IPS DF 6.9 (cell line): ENCODE measurements at regions not wholly inside any gene's neighbourhood (a gene's known extent, or its start where the extent isn't known, plus 50 kb on each side); places are given as distances from the start of the nearest gene placed in this dataset.

Experiments used
- DNase-seq: peaks from one replicate; pipeline ENCODE4 v3.0.0-alpha.2; 2013; ENCODE audit warnings: low read depth, low spot score
- H3K27ac ChIP-seq: one replicate; pipeline ENCODE4 v1.5.1; 2013; ENCODE audit warnings: low read length, control low read depth
- H3K27me3 ChIP-seq: 2 replicates; pipeline ENCODE4 v1.6.1; 2013; ENCODE audit warnings: mild to moderate bottlenecking, low read length; ENCODE audit not compliant: control insufficient read depth, insufficient read depth
- H3K36me3 ChIP-seq: 2 replicates; pipeline ENCODE4 v1.6.1; 2013; ENCODE audit warnings: low read length; ENCODE audit not compliant: control insufficient read depth, insufficient read depth
- H3K4me1 ChIP-seq: 2 replicates; pipeline ENCODE4 v1.6.1; 2013; ENCODE audit warnings: low read length; ENCODE audit not compliant: control insufficient read depth, insufficient read depth
- H3K4me3 ChIP-seq: 2 replicates; pipeline ENCODE4 v1.5.1; 2013; ENCODE audit warnings: mild to moderate bottlenecking, low read length
- H3K9me3 ChIP-seq: 2 replicates; pipeline ENCODE4 v1.6.1; 2013; ENCODE audit warnings: low read length, inconsistent platforms; ENCODE audit not compliant: control insufficient read depth, insufficient read depth
- WGBS: extraction: QIAGEN DNeasy Blood & Tissue Kit; methylation state at CpG from one replicate; pipeline ENCODE4 v1.1.7; 2013; ENCODE audit warnings: mixed read lengths, missing lambda C conversion rate; ENCODE audit not compliant: insufficient read length, insufficient coverage; 5-methylcytosine and 5-hydroxymethylcytosine counted together

DNA sequence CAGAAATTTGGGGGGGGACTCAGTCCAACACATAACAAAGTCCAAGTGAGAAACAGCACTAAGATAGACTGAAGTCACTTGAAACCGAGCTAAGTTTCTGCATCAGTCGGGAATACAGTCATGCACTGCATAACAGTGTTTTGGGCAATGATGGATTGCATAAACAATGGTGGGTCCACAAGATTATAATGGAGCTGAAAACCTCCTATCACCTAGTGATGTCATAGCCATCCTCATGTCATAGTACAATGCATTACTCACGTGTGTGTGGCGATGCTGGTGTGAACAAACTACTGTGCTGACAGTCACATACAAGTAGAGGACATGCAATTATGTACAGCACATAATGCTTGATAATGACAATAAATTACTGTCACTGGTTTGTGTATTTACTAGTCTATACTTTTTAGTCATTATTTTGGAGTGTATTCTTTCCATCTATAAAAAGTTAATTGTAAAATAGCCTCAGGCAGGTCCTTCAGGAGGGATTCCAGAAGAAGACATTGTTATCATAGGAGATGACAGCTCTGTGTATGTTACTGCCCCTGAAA, 154.5 kb upstream of the ECI2 start:
- no peak overlapping the region for H3K4me3 ChIP-seq
- no peak overlapping the region for H3K27ac ChIP-seq
- no peaks in the 10 kb centered on the region for H3K9me3 ChIP-seq
- WGBS: no CpG with 5 or more reads among the region's 4 CpGs
- H3K36me3 ChIP-seq: no peaks in the 10 kb centered on the region
- no peaks in the 10 kb centered on the region for H3K27me3 ChIP-seq
- peaks cover 5% of the 10 kb centered on the region; the same call in 1 of the 2 replicates for H3K4me1 ChIP-seq
- no peak for DNase-seq

DNA sequence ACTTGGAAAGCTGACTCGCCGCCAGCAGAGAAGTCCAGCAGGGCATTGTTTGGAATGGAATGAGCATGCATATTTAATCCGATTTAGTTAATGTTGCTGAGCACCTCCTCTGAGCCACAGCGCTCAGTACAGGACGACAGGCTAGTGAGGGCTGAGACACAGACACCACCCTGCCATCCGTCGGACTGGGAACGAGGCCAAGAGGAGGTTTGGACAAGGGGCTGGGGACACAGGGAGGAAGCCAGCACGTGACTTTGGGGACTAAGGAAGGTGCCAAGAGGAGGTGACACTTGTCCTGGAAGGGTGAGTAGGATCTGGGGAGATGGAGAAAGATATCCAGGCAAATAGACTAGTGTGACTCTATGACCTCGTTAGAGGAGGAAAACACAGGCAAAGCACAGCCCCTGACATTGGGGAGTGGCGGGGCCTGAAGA, 152.5 kb upstream of the ECI2 start:
- no peak for DNase-seq
- no peak overlapping the region for H3K4me3 ChIP-seq
- peaks cover 5% of the 10 kb centered on the region; the same call in 1 of the 2 replicates for H3K4me1 ChIP-seq
- H3K27me3 ChIP-seq: no peaks in the 10 kb centered on the region
- no peaks in the 10 kb centered on the region for H3K36me3 ChIP-seq
- H3K9me3 ChIP-seq: no peaks in the 10 kb centered on the region
- no peak overlapping the region for H3K27ac ChIP-seq
- no CpG with 5 or more reads among the region's 11 CpGs for WGBS

DNA sequence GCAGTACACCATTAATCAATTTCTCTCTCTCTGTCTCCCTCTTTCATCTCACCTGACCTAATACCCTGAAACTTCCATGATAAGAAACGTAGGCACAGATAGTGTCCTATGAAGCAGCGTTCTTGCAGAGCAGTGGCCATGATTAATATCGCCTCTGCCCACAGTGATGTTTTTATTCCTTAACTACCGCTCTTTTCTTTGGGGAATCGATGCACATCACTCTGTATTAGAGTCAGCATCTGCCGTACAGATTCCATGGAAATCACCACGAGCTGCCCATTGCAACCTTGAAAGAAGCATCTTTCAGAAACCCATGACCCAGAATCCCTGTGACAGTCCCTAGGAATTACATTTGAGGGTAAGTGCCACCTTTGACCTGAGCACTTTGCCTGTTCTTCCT, 152.0 kb upstream of the ECI2 start:
- WGBS: no CpG with 5 or more reads among the region's 7 CpGs
- peaks cover 5% of the 10 kb centered on the region; the same call in 1 of the 2 replicates for H3K4me1 ChIP-seq
- H3K27ac ChIP-seq: no peak overlapping the region
- no peak for DNase-seq
- no peak overlapping the region for H3K4me3 ChIP-seq
- no peaks in the 10 kb centered on the region for H3K9me3 ChIP-seq
- no peaks in the 10 kb centered on the region; the same call in 1 of the 2 replicates for H3K27me3 ChIP-seq
- H3K36me3 ChIP-seq: no peaks in the 10 kb centered on the region

DNA sequence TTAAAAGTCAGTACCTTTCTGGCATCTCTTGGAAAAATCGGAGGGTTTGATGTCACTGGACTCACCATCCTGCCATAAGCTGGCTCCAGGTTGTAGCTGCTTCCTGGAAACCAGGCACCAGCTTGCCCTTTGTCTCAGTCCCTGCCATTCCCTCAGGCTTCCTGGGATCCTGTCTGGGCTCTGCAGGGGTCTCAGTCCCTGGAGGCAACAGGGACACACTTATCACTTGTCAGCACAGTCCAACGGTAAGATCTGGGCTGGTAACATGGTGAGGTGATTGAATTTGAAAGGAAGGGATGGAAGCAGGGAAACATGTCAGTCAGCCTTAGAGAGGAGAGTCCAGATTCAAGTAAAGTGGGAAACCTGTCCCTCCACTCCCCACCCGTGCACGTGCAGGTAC, 147.6 kb upstream of the ECI2 start:
- H3K4me3 ChIP-seq: no peak overlapping the region
- H3K9me3 ChIP-seq: no peaks in the 10 kb centered on the region
- WGBS: no CpG with 5 or more reads among the region's 4 CpGs
- H3K27me3 ChIP-seq: peaks cover 6% of the 10 kb centered on the region; the same call in 1 of the 2 replicates
- H3K27ac ChIP-seq: no peak overlapping the region
- 0 out of 2 replicates have a peak, but pooled peaks cover 3% of the 10 kb centered on the region for H3K4me1 ChIP-seq
- no peaks in the 10 kb centered on the region for H3K36me3 ChIP-seq
- no peak for DNase-seq

DNA sequence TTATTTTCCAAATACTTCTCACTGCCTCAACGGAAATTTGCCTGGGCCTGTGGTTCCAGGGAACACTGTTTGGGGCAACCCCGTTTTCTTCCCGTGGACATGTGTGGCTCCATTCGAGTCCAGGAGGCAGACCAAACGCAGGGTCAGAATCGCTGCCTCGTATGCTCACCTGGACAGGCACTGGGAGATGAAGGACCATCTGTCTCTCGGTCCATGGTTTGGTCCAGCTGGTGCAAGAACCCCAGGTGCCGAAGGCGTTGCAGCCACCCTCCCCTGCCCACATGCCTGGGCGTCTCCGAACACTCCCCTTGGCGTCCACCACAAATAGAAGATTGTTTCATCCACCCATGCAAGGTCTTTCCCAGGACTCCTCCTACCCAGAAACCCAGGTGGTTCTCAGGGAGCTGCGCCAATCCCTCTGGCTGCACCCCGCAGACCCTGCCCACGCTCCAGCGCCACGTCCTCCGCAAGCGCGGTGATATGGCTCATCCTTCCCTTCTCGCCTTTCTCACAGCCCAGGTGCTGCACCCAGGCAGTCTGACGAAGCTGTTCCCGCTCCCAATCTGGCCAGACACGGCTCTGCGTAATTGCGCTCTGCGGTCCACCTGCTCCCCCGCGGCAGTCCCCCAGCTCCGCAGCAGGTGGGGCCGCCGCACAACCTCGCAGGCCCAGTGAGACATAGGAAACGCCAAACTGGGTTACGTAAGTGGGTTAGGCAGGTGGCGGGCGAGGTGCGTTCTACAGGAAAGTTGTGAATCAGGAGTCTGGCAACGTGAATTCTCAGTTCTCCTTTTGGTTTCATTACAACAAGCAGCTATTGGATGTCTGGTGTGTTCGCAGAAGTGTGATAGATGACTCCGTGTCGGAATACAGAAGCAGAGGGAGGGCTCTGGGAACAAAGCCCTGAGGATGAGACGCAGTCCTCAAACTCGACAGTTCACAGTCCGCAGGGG, 146.2 kb upstream of the ECI2 start:
- Histone ChIP-seq H3K27ac (no peak overlapping the region), H3K27me3 (peaks cover 6% of the 10 kb centered on the region; the same call in 1 of the 2 replicates), H3K36me3 (no peaks in the 10 kb centered on the region), H3K4me3 (peak overlapping the region; percentile 27; the same call in 1 of the 2 replicates), H3K4me1 (no peaks in the 10 kb centered on the region), H3K9me3 (no peaks in the 10 kb centered on the region)
- peak; percentile 18 for DNase-seq
- WGBS: no CpG with 5 or more reads among the region's 46 CpGs

DNA sequence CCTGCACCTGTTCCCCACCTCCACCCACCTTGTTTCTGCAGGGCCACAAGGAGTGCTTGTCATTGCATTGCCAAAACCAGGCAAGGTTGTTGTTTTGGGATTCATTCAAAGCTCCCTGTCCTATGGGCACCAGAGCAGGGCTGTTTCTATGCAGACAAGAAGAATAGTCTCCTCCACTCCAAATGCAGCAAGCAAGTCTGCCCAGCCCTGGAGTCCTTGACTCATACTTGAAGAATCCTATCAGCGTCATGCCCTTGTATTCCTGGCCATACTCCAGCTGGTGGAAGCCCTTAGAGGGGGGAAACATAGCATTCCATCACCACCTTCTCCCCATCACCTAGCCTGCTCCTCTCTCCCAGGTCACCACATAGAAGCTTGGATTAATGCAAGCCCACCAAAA, 145.3 kb upstream of the ECI2 start:
- H3K36me3 ChIP-seq: no peaks in the 10 kb centered on the region
- no peak for DNase-seq
- H3K27ac ChIP-seq: no peak overlapping the region
- no peaks in the 10 kb centered on the region for H3K9me3 ChIP-seq
- no peaks in the 10 kb centered on the region for H3K4me1 ChIP-seq
- peaks cover 6% of the 10 kb centered on the region; the same call in 1 of the 2 replicates for H3K27me3 ChIP-seq
- no CpG with 5 or more reads among the region's 1 CpG for WGBS
- H3K4me3 ChIP-seq: no peak overlapping the region

DNA sequence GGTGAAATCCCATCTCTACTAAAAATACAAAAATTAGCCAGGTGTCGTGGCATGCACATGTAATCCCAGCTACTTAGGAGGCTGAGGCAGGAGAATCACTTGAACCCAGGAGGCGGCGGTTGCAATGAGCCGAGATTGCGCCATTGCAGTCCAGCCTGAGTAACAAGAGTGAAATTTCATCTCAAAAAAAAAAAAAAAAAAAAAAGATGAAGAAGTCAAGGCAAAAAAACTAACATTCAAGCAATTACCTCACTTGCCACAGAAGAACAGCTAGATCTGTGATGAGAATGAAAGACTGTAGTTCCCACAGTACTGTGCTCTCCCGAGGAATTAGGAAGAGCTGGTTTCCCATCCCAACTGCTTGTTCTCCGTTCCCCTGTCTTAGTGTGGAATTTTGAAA, 144.7 kb upstream of the ECI2 start:
- H3K36me3 ChIP-seq: no peaks in the 10 kb centered on the region
- H3K27ac ChIP-seq: no peak overlapping the region
- H3K27me3 ChIP-seq: peaks cover 6% of the 10 kb centered on the region; the same call in 1 of the 2 replicates
- no peaks in the 10 kb centered on the region for H3K9me3 ChIP-seq
- no peak for DNase-seq
- no CpG with 5 or more reads among the region's 7 CpGs for whole genome bisulfite sequencing
- no peaks in the 10 kb centered on the region for H3K4me1 ChIP-seq
- H3K4me3 ChIP-seq: no peak overlapping the region

DNA sequence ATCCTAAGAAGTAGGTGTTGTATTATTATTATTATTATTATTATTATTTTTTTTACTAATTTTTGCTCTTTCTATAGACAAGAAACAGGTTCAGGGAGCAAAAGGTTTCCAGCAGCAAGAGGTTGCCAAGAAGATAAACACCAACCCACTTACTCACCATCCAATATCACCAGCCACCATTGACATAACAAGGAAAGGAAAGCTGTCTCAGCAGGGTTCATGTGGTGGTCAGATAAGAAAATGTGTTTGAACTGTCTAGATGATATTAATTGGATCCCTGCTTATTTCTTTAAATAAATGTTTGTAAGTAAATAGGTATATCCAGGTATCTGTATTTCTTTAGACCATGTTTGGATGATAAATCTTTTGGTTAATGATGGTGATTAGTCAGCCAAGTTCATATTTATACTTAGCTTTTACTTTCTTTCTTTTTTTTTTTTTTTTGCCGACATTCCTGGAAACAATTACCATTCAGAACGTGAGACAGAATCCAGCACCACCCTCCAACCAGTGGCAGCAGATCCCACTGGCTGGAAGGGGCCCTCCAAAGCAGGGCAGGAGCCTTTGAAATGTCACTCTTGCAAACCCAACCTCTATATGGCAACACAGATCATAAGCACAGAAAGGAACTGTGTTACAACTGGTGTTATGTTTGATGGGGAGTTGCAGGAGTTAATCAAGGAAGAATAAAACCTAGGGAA, 139.2 kb upstream of the ECI2 start:
- WGBS: no CpG with 5 or more reads among the region's 2 CpGs
- H3K36me3 ChIP-seq: no peaks in the 10 kb centered on the region
- H3K9me3 ChIP-seq: no peaks in the 10 kb centered on the region
- H3K27me3 ChIP-seq: no peaks in the 10 kb centered on the region
- no peak overlapping the region for H3K4me3 ChIP-seq
- DNase-seq: no peak
- no peaks in the 10 kb centered on the region for H3K4me1 ChIP-seq
- no peak overlapping the region for H3K27ac ChIP-seq

DNA sequence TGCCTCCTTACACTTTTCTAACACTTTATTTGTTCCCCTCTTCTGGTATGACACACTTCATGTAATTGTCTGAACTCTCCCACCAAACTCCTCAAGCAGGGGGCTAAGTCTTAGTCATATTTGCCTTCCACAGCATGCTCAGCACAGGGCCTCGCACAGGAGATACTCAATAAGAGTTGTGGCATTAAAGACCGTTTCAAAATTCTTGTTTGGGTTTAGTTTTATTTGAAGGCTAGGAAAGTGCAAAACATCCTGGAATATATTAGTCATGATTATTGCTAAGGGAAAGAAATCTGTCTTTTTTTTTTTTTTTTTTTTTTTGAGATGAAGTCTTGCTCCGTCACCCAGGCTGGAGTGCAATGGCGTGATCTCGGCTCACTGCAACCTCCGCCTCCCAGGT, 137.6 kb upstream of the ECI2 start:
- H3K4me1 ChIP-seq: no peaks in the 10 kb centered on the region
- DNase-seq: no peak
- no CpG with 5 or more reads among the region's 6 CpGs for WGBS

DNA sequence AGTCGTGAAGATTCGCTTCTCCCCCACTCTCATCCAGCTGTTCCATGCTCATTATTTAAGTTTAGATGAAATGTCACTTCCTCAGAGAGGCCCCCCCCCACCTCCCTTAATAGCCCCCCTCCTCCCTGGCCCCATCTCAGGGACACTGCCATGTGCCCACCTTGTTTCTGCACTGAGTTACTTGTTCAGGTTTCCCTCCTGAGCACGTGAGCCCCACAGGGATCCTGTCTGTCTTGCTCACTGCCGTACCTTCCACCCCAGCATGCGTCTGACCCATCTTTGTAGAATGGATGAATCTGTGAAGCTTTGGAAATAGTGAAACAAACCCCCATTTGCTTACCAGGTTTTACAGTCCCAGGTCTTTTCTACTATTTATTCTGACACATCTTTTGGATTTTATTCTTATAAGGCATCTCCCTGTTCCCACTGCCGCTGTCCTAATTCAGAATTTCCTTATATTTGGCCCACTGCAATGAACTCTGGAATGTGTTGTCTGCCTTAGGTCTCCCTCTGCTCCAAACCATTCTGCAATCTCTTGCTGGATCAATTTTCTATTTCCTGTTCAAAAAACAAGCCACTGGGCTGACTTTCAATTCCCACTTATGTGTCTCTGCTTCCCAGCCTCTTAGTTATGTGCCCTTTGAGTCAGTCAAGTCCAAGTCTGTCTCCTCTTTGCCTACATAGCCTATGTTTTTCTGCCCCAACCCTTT, 136.5 kb upstream of the ECI2 start:
- no peaks in the 10 kb centered on the region for H3K36me3 ChIP-seq
- no CpG with 5 or more reads among the region's 6 CpGs for WGBS
- H3K9me3 ChIP-seq: no peaks in the 10 kb centered on the region
- H3K27me3 ChIP-seq: no peaks in the 10 kb centered on the region
- no peaks in the 10 kb centered on the region for H3K4me1 ChIP-seq
- no peak overlapping the region for H3K4me3 ChIP-seq
- no peak for DNase-seq
- no peak overlapping the region for H3K27ac ChIP-seq

More for the DNA sequence above, 137.6 kb upstream of the ECI2 start:
- Histone ChIP-seq H3K4me3 (no peak overlapping the region), H3K36me3 (no peaks in the 10 kb centered on the region), H3K9me3 (no peaks in the 10 kb centered on the region), H3K27me3 (no peaks in the 10 kb centered on the region), H3K27ac (no peak overlapping the region)
